ENCODE measurements at regions not wholly inside any gene's neighbourhood (a gene's known extent, or its start where the extent isn't known, plus 50 kb on each side); places are given as distances from the start of the nearest gene placed in this dataset.

- TF ChIP-seq CTCF (IDR thresholded peaks at IDR 0.05) (no peak), POLR2A (IDR thresholded peaks at IDR 0.05) (no peak)
Observed at GRCh38 chr2:41446266-41446665, 601.6 kb upstream of the PKDCC start.
